Hematopoietic multipotent progenitor cell (in vitro differentiated cells): ENCODE measurements at regions not wholly inside any gene's neighbourhood (a gene's known extent, or its start where the extent isn't known, plus 50 kb on each side); places are given as distances from the start of the nearest gene placed in this dataset.
"Not testable (repeated sequence)": the region's sequence is repeated elsewhere in the genome, so short reads cannot be mapped to it uniquely, and the experiment has no call there.

Source experiments
- DNase-seq, 3 donors: peaks; one replicate each; pipeline ENCODE4 v3.0.0-alpha.2; 2011 to 2015; ENCODE audit warnings: low read depth in 2 of 3, low spot score in 2 of 3

DNA sequence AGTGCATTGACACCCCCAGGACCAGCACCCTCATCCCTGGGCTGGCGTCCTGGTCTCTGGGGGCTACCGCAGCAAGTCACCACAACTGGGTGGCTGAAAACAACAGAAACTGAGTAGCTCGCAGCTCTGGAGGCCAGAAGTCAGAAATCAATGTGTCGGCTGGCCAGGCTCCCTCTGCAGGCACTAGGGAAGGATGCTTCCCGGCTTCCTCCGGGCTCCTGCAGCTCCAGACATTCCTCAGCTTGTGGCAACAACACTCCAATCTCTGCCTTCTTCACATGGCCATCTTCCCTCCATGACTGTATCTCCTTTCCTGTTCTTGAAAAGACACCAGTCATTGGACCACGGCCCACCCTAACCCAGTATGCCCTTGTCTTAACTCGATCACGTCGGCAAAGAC, 224.2 kb downstream of the NPHP4 start:
- DNase-seq = no peak

DNA sequence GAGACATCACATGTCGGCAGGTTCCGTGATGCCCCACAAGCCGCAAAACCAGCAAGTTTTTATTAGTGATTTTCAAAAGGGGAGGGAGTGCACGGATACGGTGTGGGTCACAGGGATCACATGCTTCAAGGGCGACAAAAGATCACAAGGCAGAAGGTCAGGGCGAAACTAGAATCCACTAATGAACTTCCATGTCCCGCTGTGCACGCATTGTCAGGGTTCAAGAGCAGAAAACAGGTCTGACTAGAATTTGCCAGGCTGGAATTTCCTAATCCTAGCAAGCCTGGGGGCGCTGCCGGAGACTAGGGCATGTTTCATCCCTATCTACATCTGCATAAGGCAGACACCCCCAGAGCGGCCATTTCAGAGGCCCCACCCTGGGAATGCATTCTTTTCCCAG, 225.2 kb downstream of the NPHP4 start:
- not testable (repeated sequence) for DNase-seq

DNA sequence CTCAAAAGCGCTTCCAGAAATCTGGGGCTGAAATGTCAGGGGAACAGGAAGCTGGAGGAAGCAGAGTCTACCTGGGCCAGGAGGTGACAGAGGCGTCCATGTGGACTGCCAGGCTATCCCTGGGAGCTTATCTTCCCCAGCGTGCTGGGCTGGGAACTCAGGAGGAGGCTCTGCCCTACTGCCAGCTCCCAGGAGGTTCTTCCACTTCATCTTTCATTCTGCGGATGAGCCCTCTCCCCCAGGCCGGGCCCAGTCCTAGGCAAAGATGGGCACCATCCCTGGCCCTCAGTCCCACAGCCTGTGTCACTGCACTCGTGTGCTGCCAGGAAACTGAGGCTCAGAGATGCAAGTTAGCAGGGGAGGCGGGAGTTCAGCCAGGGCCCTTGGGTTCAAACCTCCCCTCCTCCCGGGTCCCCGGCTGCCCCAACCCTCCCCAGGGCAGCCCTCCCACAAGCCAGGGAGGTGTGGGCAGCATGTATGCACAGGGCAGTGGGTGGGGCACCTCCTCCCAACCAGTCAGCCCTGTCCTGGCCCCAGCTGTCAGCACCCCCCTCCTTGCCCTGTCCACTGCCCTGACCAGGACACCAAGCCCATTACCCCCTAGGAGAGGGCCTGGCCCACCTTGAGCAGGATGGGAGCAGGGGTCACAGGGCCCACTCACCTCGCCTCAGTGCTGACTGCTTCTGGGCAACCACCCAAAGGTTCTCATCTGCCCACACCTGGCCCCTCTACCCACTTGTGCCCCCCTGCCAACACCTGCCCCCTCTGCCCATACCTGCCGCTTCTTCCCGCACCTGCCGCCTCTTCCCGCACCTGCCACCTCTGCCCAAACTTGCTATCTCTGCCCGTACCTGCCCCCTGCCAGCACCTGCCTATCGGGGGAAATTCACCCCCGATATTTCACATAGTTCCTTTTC, 226.0 kb downstream of the NPHP4 start:
- DNase-seq = no peak

DNA sequence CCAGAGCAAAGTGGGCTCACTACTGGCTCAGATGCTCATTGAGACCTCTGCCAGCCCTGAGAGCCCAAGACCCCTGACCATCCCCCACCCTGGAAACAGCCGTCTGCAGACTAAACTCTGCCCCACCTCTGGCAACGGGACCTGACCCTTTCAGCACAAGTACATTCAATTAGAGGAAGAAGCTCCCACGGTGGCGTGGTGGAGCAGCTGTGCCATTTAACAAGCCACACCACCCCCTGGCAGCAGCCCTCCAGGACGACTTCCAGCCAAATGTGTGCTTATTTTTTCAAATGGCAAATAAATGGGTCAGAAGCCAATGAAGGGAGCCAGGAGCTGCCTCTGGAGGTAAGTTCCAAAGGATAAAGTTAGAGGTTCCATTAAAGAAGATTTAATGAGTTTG, 226.7 kb downstream of the NPHP4 start:
- no peak for DNase-seq

DNA sequence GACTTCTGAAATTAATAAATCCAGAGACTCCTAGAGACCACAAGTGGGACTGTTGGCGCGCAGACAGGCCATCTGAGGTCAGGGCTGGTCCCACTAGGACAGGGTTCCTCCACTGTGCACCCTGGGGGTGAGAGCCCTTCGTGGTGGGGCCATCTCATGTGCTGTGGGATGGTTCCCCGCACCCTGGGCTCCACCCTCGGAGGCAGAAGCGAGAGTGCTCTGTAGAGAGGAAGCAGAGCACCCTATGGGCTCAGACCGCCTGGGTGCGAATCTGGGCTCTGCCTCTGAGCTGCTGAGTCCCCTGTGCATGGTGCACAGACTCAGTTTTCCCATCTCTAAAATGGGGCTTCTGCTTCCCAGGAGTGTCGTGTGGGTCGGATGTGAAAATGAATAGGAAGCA, 227.3 kb downstream of the NPHP4 start:
- DNase-seq = no peak

DNA sequence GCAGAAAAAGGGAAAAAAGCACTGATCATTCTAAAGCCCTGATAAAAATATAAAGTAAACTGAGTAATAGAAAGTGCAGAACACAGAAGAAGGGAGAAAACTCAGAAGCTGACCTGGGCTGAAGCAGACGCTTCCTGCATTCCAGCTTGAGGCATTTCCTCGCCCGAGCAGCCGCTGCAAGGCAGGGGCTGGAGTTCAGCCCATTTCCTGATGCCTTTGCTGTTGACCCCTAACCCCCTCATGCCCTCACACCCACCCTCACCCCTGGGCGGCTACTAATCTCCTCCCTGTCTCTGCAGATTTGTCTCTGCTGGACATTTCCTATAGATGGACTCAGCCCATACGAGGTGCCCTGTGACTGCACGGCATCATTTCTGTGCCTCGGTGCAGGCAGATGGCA, 227.8 kb downstream of the NPHP4 start:
- DNase-seq = no peak

DNA sequence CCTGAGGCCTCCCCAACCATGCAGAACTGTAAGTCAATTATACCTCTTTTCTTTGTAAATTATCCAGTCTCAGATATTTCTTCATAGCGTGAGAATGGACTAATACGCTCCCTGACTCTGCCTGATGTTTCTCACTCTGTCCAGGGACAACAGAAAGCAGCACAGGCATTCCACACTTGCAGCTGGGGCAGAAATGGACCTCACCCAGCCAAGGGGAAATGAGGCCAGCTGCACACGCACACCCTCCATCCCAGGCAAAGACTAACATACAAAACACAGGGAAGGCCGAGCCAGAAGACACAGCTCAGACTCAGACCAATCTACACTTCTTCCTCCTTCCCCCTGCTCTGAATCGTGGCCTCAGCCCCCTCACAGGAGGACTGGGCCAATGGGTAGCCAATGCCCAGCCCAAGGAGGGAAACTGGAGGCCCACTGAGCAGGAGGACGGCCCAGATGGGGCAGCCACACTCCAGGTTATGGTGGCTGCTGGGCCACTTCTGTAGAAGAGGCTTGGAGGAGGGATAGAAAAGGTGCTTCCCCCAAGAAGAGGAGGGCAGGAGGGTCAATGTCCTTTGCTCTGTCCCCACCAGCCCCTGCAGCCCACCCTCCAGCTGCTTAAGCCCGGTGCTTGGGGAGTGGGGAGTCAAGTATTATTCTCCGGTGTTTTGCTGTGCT, 228.4 kb downstream of the NPHP4 start:
- DNase-seq = no peak

DNA sequence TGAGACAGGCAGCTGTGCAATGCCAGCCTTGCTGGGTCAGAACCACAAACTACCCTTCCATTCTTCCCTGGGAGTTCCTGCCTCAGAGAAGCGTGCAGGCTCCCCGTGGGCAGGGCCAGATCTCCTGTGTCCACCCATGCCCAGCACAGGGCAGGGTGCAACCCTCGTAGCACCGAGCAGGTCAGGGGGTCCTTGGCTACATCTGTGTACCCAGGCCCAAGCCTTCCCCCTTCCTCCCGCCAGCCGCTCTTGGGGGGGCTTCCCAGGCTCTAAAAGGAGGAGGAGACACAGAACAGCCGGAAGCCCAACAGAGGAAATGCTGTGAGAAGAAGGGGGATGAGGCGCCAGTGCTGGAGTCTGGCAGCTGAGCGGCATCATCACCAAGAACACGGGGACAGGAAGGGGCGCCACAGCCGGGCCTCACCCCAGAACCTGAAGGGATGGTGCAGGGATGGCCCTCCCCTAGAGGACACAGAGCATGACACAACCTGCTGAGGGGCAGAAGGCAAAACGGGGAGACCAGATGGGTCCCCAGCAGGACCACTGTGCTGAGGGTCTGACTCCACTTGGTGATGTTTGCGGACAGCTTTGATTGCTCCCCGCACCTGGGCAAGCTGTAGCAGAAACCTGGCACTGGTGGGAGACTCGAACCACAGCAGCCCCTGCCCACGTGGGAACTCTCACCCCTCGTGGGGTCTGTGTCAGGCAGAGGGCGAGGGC, 233.2 kb downstream of the NPHP4 start:
- DNase-seq = no peak

DNA sequence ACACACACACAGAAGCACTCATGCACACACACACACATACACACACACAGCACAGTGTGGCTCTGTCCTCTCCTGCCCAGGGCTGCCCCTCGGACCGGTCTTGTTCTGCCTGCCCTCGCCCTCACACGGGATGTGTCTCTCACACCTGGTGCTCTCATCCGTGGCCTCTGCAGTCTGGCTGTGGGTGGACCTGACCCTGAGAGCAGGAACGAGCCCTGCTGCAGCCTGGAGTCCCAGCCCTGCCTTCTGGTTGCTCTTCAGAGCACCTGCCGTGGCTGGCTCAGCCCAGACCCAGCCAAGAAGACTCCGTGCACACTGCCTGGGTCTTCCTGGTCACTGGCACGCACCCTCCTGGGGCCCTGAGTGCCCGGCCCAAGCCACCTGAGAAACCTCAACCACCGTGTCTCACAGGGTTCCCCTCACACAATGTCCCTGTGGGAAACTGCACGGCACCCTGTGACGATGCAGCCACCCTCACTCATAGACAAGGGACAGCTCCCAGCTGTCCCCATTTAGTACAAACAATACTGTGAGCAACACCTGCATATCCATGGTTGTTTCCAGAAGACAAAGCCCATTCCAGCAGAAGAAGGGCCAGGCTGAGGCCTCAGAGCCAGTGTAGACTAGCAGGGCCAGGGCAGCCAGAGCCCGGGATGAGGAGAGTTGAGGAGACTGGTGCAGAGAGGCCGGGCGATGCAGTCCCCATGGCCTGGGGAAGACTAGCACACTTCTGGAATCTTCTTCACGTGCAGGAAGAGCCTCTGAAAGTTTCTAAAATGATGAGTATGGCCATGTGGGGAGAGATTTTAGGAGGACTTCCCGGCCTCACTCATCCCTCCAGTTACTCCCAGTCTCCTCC, 234.0 kb downstream of the NPHP4 start:
- DNase-seq = no peak

DNA sequence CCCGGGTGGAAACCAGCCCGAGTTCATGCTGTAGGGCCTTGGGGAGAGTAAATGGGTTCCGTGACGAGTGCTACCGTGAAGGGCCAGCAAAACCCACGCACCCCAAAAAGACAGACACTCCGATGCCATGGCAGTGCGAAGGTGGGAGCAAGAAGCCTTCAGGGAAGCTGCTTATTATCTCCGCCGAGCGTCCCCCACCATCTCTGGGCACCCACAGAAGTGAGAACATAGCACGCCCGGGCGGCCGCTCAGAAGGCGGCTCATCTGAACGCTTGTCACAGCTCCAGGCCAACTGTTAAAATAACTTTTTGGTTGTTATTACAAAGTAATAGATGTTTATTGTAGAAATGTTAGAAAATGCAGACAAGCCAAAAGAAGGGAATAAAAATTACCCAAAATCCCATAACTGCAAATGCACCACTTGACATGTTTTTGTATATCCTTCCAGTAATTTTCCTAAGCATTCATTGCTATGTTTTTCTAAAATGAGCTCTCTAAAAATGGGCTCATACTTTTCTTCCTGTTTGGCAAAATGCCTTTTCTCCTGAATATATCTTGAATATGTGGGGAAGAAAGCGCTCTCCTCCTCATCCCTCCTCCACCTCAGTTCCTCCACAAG, 234.9 kb downstream of the NPHP4 start:
- no peak for DNase-seq

DNA sequence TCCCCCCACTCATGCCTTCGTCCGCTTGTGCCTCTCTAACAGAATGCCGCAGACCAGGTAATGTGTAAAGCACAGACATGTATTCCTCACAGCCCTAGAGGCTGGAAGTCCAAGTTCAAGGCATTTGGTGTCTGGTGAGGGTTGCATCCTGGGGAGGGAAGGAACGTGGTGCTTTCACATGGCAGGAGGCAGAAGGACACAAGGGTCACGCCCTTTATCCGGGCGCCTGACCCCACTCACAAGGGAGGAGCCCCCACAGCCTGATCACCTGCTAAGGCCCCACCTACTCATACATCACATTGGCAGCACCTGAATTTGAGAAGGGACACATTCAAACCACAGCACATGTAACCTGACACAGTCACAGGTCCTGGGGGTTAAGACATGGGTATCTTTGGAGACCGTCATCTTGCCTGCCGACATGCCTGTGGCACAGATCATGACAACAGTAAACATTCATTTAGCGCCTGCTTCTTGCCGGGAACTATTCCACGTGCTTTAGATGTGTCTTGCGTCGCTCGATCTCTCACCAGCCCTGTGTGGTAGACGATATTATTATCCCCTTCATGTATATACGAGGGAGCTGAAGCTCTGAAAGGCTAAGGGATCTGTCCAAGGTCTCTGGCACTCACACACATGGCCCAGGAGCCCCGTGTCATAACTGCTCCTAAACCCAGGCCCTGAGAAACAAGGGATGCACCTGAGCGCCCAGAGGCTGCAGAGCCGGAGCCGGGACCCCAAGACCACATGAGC, 235.6 kb downstream of the NPHP4 start:
- DNase-seq = no peak

DNA sequence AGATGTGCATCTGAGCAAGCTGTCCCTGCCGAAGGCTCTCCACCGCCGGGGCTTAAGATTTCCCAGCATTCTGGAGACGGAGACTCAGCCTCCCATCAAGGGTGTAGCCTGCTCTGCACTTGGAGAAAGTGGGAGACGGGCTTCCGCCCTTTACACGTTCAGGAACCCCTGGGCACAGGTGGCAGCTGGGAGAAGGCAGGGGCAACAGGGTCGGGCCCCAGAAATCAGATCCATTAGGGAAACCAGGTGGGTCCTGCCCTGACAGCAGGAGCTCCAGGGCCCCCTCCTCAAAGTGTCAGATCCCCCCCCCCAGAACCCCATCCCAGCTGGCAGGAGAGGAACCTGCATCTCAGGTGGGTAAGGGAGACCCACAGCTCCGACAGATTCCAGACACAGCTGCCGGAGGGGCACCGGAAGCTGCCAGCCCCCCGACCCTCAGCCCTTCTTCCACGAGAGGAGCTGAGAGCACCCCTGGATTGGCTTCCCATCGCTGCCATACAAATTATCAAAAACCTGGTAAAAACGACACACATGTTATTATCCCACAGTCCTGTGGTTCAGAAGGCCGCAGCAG, 236.6 kb downstream of the NPHP4 start:
- DNase-seq = no peak

DNA sequence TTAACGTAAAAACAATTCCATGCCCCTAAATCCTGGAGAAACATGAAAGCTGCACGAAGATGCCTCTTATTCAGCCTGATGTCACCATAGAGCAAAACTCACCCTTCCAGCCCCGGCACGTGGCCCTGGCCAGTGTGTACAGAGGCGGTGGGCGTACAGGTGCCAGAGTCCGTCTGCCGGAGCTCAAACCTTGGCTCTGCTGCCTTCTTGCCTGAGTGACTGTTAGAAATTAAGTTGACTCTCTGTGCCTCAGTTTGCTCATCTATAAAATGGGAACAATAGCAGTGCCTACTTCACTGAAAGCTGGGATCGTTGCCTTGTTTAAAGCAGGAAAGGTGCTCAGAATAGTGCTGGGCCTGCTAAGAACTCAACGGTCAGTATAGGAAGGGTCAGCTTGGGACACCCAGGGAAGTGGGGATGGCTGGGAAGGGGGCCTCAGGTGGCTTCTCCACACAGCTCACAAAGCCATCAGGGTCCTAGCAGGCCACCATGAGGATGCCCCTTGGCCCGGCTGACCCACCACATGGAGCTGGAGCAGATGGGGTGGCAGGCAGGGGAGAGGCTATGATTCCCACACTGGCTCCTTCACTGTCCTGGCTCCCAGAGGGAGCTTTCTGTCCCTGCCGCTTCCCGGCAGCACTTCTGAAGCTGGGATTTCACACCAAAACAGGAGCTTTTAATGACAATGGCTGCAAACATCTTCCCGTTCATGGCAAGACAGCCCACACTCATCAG, 237.2 kb downstream of the NPHP4 start:
- DNase-seq = no peak

DNA sequence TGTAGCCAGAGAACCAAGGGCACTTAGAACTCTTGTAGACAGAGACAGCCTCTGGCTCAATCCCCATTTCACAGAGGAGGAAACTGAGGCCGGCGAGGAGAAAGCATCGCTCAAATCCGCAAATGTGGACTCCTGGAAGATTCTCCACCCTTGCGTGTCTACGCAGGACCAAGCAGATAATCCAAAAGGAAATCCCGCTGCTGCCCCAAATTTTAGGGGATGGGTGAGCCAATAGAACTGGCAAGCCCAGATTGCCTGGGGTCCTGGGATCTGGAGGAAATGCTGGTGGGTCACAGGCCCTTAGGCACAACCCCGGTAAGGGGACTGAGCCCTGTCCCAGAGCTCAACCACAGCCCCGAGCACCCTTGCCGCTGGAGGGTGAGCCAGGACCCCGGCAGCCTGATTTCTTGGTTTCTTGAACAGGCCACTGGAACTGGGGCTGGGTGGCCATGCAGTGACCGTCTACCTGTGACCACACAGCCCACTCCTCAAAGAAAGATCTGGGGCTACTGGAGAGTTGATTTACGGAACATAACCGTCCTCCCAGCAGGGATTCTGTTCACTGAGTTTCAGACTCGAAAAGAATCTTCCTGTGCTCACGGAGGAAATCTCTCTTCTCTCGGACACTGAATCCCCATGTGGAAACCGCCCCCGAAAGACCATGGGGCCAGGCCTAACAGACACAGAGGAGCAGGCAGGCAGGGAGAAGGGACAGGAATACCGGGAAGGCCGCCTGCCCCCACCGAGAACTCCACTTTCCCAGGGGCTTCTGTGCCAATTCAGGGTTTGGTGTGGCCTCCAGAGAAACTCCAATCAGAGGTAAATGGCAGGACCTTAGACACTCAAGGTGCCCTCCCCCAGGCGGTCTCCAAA, 238.4 kb downstream of the NPHP4 start:
- no peak for DNase-seq

DNA sequence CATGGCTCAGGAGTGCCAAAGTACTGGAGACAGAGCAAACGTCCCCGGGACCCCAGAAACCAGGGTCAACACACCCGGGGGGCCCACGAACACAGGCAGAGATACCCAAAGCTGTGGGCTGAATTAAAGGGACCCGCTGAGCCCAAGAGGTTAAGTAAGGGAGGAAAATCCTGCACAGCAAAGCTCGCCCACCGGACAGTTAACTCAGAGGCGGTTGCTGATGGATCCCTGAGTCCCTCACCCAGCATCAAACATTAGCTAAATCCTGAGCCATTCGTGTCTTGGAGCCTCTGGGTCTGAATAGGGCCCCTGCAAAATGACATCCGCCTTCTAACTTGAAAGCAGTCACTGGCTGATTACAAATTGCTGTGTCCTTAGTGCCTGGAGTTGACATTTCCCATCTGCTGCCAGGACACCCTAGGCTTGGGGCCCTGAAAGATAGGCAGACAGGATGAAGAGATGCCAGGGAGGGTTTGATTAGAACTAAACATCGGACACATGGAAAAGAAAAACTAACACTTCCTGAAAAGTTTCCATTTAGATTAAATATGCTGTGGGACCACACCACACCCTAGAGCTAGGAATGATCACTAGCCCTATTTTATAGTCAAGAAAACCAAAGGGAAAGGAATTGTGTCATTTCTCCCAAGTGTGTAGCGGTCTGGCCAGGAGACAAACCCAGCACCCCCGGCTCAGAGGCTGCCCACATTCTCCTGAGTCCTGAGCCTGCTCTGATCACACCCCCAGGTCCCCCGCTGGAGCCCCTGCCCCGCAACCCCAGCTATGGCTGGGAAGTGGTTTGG, 239.3 kb downstream of the NPHP4 start:
- no peak for DNase-seq

DNA sequence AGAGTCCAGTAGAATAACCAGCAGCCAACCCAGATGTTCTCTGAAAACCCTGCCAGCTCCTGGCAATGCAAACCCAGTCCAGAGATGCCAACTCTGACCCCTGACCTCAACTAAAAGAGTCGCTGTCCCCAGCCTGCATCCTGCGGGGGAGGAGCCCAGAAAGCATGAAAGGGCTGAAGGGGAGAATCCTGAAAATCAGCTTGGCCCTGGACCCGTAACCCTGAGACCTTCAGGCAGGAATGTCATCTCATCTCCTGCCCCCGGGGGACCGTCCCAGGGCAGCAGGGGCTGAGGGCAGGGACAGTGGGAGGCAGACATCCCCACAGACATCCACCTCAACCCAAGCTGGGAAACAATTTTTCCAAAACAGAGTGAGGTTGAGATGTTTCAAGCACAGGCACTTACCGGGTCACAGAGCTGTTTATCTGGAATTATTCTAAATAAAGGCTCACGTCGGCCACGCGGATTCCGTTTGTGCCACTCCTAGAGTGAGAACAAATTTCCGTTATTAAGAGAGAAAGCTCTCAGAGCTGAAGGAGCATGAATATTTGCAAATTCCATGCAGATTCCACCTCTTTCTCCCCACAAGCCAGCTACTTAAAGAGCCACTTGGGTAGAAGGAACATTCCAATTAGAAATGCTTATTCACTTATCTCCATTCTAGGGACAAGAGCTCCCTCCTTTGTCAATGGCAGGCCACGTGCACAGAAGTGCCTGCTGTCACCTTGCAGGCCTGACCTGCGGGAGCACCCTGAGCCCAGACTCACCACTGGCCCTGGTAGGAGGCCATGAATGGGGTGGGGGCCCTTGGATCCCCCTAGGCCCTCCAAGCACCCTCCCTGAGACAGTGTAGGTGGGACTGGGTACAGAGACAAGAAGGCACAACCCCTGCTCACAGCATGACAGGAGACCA, 240.1 kb downstream of the NPHP4 start:
- no peak for DNase-seq
